ENCODE measurements at regions not wholly inside any gene's neighbourhood (a gene's known extent, or its start where the extent isn't known, plus 50 kb on each side); places are given as distances from the start of the nearest gene placed in this dataset.

DNA sequence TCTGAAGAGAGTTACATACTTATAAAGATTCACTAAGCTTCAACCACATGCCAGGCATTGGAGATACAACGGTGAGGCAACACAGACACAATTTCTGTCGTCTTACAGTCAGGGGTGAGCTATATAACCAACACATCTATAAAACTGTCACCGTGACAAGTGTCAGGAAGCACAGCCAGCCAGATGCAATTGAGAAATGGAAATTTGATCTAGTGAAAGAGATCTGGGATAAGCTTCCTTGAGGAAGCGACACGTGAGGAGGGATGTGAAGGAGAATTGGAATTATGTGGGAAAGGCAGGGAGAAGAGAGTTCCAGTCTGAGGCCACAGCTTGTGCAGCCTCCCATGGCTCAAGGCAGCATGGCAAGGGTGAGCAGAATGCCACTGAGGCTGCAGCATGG, 50.9 kb upstream of the ZNF354B start:
- H3K18ac ChIP-seq (ENCODE audit: low read length), result no peak overlapping the region
- no peak overlapping the region for H4K8ac ChIP-seq (ENCODE audit: low read depth, low read length)
- H3K27ac ChIP-seq (replicated peaks; ENCODE audit: low read length), result no peak overlapping the region
- DNase-seq (ENCODE audit: low spot score), result no peak
- H3K79me1 ChIP-seq (ENCODE audit: low read depth, low read length), result no peaks in the 10 kb centered on the region
- H2BK5ac ChIP-seq (ENCODE audit: low read length), result no peak overlapping the region
- no peak overlapping the region for H2AFZ ChIP-seq (ENCODE audit: low read length)
- H3K4me2 ChIP-seq (ENCODE audit: insufficient read depth, low read length, poor library complexity, severe bottlenecking), result no peak overlapping the region
- H4K91ac ChIP-seq (ENCODE audit: low read depth, low read length, poor library complexity), result no peak overlapping the region
- no CpG with 5 or more reads among the region's 5 CpGs for WGBS, 2 donors (ENCODE audit: extremely low coverage in 2 of 2, insufficient read length in 2 of 2, insufficient replicate concordance in 1 of 2)
- no peaks in the 10 kb centered on the region for H3K27me3 ChIP-seq (ENCODE audit: control insufficient read depth in 3 of 3, insufficient read depth in 3 of 3, low read depth in 1 of 3, low read length in 3 of 3)
- no peak overlapping the region for H2BK12ac ChIP-seq (ENCODE audit: low read length)
- no peak overlapping the region for H3K23ac ChIP-seq (ENCODE audit: low read depth, low read length, poor library complexity)
- H2BK15ac ChIP-seq (ENCODE audit: low read length), result no peak overlapping the region
- no peak overlapping the region for H3K4ac ChIP-seq (ENCODE audit: low read length)
- no peak overlapping the region for H2BK120ac ChIP-seq (ENCODE audit: low read depth, low read length)
- H3K9ac ChIP-seq (ENCODE audit: low read depth, low read length, poor library complexity), result no peak overlapping the region
- no peaks in the 10 kb centered on the region for H3K36me3 ChIP-seq (replicated peaks in 1 of 2; ENCODE audit: control insufficient read depth in 2 of 2, insufficient read depth in 2 of 2, low read length in 2 of 2)
- H3K14ac ChIP-seq (ENCODE audit: low read length), result no peak overlapping the region
- H2AK5ac ChIP-seq (ENCODE audit: low read depth, low read length), result no peak overlapping the region
- no peak overlapping the region for H3K4me3 ChIP-seq (ENCODE audit: low read length in 2 of 2)
- no peaks in the 10 kb centered on the region for H3K4me1 ChIP-seq (ENCODE audit: control insufficient read depth in 2 of 2, insufficient read depth in 1 of 2, low read depth in 1 of 2, low read length in 2 of 2)
- H3K9me3 ChIP-seq (replicated peaks in 1 of 2; ENCODE audit: control insufficient read depth in 2 of 2, insufficient read depth in 1 of 2, low read depth in 1 of 2, low read length in 2 of 2), result peaks cover 0 to 8% of the 10 kb centered on the region in 2 donors

DNA sequence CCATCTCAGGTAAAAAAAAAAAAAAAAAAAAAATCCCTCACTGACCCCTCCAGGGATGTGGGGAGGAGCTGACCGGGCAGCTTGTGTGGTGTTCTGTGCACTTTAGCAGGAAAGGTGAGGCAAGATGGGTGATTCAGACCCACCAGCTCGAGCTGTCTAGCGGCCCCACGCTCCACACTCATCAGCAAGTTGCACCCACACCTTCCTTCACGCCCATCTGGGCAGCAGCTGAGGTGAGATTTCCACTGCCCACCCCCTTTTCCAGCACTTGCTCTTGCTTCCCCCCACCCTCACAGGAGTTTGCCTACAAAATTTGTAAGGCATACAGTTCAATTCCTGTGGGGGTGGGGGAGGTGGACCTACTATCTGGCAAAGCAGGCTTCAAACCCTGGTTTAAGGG, 58.7 kb upstream of the ZNF354B start:
- Histone ChIP-seq H3K27me3 (ENCODE audit: control insufficient read depth in 3 of 3, insufficient read depth in 3 of 3, low read depth in 1 of 3, low read length in 3 of 3) (no peaks in the 10 kb centered on the region), H3K36me3 (replicated peaks in 1 of 2; ENCODE audit: control insufficient read depth in 2 of 2, insufficient read depth in 2 of 2, low read length in 2 of 2) (no peaks in the 10 kb centered on the region), H3K4me3 (ENCODE audit: low read length in 2 of 2) (no peak overlapping the region), H2BK12ac (ENCODE audit: low read length) (no peak overlapping the region), H2BK120ac (ENCODE audit: low read depth, low read length) (no peak overlapping the region), H3K9ac (ENCODE audit: low read depth, low read length, poor library complexity) (no peak overlapping the region), H3K14ac (ENCODE audit: low read length) (no peak overlapping the region), H3K27ac (replicated peaks; ENCODE audit: low read length) (no peak overlapping the region), H3K4me1 (ENCODE audit: control insufficient read depth in 2 of 2, insufficient read depth in 1 of 2, low read depth in 1 of 2, low read length in 2 of 2) (no peaks in the 10 kb centered on the region), H2AK5ac (ENCODE audit: low read depth, low read length) (no peak overlapping the region), H2AFZ (ENCODE audit: low read length) (no peak overlapping the region), H3K4ac (ENCODE audit: low read length) (no peak overlapping the region), H3K9me3 (replicated peaks in 1 of 2; ENCODE audit: control insufficient read depth in 2 of 2, insufficient read depth in 1 of 2, low read depth in 1 of 2, low read length in 2 of 2) (peaks cover 0 to 5% of the 10 kb centered on the region in 2 donors), H4K8ac (ENCODE audit: low read depth, low read length) (no peak overlapping the region), H3K18ac (ENCODE audit: low read length) (no peak overlapping the region), H2BK15ac (ENCODE audit: low read length) (no peak overlapping the region), H2BK5ac (ENCODE audit: low read length) (no peak overlapping the region), H3K23ac (ENCODE audit: low read depth, low read length, poor library complexity) (no peak overlapping the region), H3K79me1 (ENCODE audit: low read depth, low read length) (no peaks in the 10 kb centered on the region), H4K91ac (ENCODE audit: low read depth, low read length, poor library complexity) (no peak overlapping the region), H3K4me2 (ENCODE audit: insufficient read depth, low read length, poor library complexity, severe bottlenecking) (no peak overlapping the region)
- DNase-seq (ENCODE audit: low spot score), result no peak
- no CpG with 5 or more reads among the region's 5 CpGs for WGBS, 2 donors (ENCODE audit: extremely low coverage in 2 of 2, insufficient read length in 2 of 2, insufficient replicate concordance in 1 of 2)

DNA sequence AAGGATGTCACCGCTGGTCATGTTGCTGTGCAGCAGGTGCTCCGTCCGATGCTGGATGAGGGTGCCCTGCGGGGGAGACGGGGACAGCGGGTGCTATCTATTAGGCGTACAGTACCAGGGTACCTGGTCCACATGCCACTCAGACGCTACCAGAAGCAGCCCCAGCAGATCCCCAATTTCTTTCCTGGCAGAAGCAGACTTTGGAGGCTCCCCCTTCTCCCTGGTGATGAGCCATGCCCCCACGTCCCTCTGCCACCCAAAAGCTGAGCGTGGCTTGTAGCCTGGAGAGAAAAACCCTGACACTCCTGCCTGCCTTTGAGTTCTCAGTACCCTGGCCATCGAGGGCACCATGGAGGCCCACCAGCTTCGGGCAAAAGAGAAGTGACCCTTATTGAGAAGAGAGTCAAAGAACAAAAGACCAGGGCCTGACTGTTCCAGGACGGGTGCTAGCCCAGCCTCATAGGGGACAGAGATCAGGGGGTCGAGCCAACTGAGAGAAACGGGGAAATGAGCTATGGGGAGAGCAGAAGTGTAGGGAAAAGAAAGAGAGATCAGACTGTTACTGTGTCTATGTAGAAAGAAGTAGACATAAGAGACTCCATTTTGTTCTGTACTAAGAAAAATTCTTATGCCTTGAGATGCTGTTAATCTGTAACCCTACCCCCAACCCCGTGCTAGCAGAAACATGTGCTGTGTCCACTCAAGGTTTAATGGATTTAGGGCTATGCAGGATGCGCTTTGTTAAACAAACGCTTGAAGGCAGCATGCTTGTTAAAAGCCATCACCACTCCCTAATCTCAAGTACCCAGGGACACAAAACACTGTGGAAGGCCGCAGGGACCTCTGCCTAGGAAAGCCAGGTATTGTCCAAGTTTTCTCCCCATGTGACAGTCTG, 62.0 kb upstream of the ZNF354B start:
- Histone ChIP-seq H2AK5ac (ENCODE audit: low read depth, low read length) (no peak overlapping the region), H3K79me1 (ENCODE audit: low read depth, low read length) (no peaks in the 10 kb centered on the region), H2AFZ (ENCODE audit: low read length) (no peak overlapping the region), H4K91ac (ENCODE audit: low read depth, low read length, poor library complexity) (no peak overlapping the region), H3K9ac (ENCODE audit: low read depth, low read length, poor library complexity) (no peak overlapping the region), H2BK15ac (ENCODE audit: low read length) (no peak overlapping the region), H2BK12ac (ENCODE audit: low read length) (no peak overlapping the region), H2BK120ac (ENCODE audit: low read depth, low read length) (no peak overlapping the region), H3K27ac (replicated peaks; ENCODE audit: low read length) (no peak overlapping the region), H4K8ac (ENCODE audit: low read depth, low read length) (no peak overlapping the region), H3K23ac (ENCODE audit: low read depth, low read length, poor library complexity) (no peak overlapping the region), H3K4ac (ENCODE audit: low read length) (no peak overlapping the region), H3K18ac (ENCODE audit: low read length) (no peak overlapping the region), H3K4me3 (ENCODE audit: low read length in 2 of 2) (no peak overlapping the region), H3K36me3 (replicated peaks in 1 of 2; ENCODE audit: control insufficient read depth in 2 of 2, insufficient read depth in 2 of 2, low read length in 2 of 2) (no peaks in the 10 kb centered on the region), H3K4me1 (ENCODE audit: control insufficient read depth in 2 of 2, insufficient read depth in 1 of 2, low read depth in 1 of 2, low read length in 2 of 2) (no peaks in the 10 kb centered on the region), H3K9me3 (replicated peaks in 1 of 2; ENCODE audit: control insufficient read depth in 2 of 2, insufficient read depth in 1 of 2, low read depth in 1 of 2, low read length in 2 of 2) (peaks cover 0 to 10% of the 10 kb centered on the region in 2 donors), H3K14ac (ENCODE audit: low read length) (no peak overlapping the region), H3K27me3 (ENCODE audit: control insufficient read depth in 3 of 3, insufficient read depth in 3 of 3, low read depth in 1 of 3, low read length in 3 of 3) (no peaks in the 10 kb centered on the region), H2BK5ac (ENCODE audit: low read length) (no peak overlapping the region), H3K4me2 (ENCODE audit: insufficient read depth, low read length, poor library complexity, severe bottlenecking) (no peak overlapping the region)
- no CpG with 5 or more reads among the region's 19 CpGs for WGBS, 2 donors (ENCODE audit: extremely low coverage in 2 of 2, insufficient read length in 2 of 2, insufficient replicate concordance in 1 of 2)
- DNase-seq (ENCODE audit: low spot score), result no peak

DNA sequence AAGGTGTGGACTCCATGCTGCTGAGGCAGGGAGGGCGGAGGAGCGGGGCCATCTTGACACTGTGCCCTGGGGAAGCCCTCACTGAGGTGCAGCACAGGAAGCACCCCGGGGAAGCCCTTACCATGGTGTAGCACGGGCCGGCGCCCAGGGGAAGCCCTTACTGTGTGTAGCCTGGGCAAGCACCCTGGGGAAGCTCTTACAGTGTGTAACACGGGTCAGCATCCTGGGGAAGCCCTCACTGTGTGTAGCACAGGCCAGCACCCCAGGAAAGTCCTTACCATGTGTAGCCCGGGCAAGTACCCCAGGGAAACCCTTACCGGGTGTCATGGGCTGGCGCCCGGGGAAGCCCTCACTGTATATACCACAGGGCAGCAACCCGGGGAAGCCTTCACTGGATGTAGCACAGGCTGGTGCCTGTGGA, 62.6 kb upstream of the ZNF354B start:
- Histone ChIP-seq H2AK5ac (ENCODE audit: low read depth, low read length) (no peak overlapping the region), H3K4me1 (ENCODE audit: control insufficient read depth in 2 of 2, insufficient read depth in 1 of 2, low read depth in 1 of 2, low read length in 2 of 2) (no peaks in the 10 kb centered on the region), H3K4me2 (ENCODE audit: insufficient read depth, low read length, poor library complexity, severe bottlenecking) (no peak overlapping the region), H3K23ac (ENCODE audit: low read depth, low read length, poor library complexity) (no peak overlapping the region), H2AFZ (ENCODE audit: low read length) (no peak overlapping the region), H3K14ac (ENCODE audit: low read length) (no peak overlapping the region), H2BK5ac (ENCODE audit: low read length) (no peak overlapping the region), H2BK120ac (ENCODE audit: low read depth, low read length) (no peak overlapping the region), H3K4ac (ENCODE audit: low read length) (no peak overlapping the region), H4K91ac (ENCODE audit: low read depth, low read length, poor library complexity) (no peak overlapping the region), H3K4me3 (ENCODE audit: low read length in 2 of 2) (no peak overlapping the region), H3K9me3 (replicated peaks in 1 of 2; ENCODE audit: control insufficient read depth in 2 of 2, insufficient read depth in 1 of 2, low read depth in 1 of 2, low read length in 2 of 2) (peaks cover 0 to 12% of the 10 kb centered on the region in 2 donors), H3K18ac (ENCODE audit: low read length) (no peak overlapping the region), H3K27ac (replicated peaks; ENCODE audit: low read length) (no peak overlapping the region), H2BK15ac (ENCODE audit: low read length) (no peak overlapping the region), H3K27me3 (ENCODE audit: control insufficient read depth in 3 of 3, insufficient read depth in 3 of 3, low read depth in 1 of 3, low read length in 3 of 3) (no peaks in the 10 kb centered on the region), H3K36me3 (replicated peaks in 1 of 2; ENCODE audit: control insufficient read depth in 2 of 2, insufficient read depth in 2 of 2, low read length in 2 of 2) (no peaks in the 10 kb centered on the region), H2BK12ac (ENCODE audit: low read length) (no peak overlapping the region), H3K9ac (ENCODE audit: low read depth, low read length, poor library complexity) (no peak overlapping the region), H3K79me1 (ENCODE audit: low read depth, low read length) (no peaks in the 10 kb centered on the region), H4K8ac (ENCODE audit: low read depth, low read length) (no peak overlapping the region)
- DNase-seq (ENCODE audit: low spot score), result no peak
- WGBS, 2 donors (ENCODE audit: extremely low coverage in 2 of 2, insufficient read length in 2 of 2, insufficient replicate concordance in 1 of 2), result no CpG with 5 or more reads among the region's 12 CpGs
